HG03196 (cell line): ENCODE measurements at regions not wholly inside any gene's neighbourhood (a gene's known extent, or its start where the extent isn't known, plus 50 kb on each side); places are given as distances from the start of the nearest gene placed in this dataset.

Experiments used
- ATAC-seq: cut with Tn5 transposase; IDR thresholded peaks from one replicate; pipeline ENCODE4 v1.9.1; 2021; ENCODE audit not compliant: unreplicated experiment

DNA sequence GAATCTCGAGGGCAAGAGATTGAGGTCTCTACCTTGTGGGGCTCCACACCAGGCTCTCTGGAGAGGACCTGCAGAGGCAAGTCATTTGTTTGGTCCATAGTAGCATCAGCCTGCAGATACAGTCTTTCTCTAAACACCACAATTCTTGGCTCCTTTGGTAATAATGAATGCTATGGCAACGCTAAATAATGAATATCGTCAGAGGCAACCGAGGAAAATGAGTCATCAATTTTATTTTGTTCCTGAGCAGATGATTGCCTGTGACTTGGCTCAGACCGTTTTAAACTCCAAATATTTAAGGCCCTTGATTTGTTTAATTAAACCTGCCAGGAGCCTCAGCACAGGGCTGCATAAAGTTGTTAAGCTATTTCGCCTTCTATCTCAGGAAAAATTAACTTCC, 924.1 kb upstream of the TMEM132C start:
- no peak for ATAC-seq

DNA sequence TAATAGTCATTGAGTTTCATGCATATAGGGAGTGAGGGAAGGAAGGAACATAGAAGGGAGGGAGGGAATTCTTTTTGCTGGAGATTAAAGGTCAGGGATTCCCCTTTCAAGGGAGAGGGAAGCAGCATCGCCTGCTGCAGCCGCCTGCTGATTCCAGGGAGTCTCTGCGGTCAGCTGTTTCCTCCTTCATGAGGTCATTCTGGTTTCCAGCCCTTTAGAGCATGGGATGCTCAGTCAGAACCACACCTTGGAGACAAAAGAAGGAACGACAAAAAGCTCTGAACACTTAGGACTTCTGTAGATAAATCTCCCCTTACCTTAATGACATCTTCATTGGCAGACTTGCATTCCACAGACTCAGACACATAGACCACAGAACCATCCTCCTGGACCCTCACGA, 923.0 kb upstream of the TMEM132C start:
- no peak for ATAC-seq

DNA sequence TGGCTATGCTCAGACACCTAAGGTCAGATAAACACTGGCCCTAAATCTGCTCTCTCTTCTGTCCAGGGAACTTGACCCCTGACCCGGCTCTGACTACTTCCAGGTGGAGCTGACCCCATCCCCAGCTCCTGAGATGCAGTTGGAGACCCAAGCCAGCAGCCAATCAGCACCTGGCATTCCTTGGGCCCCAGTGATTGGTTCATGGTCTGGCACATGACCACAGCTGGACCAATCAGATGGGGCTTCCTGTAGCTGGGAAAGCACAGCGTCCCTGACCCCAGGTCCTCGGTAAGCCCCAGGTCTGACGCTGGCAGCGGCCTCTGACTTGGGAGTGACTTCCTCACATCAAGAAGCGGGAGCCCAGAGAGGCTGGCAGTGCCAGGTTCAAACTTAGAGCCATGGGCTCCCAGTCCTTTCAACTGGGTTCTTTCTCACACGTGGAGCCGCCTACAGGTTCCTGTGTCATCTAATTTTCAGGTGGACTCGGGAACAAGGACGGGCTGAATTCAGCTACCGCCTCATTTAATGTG, 915.4 kb upstream of the TMEM132C start:
- no peak for ATAC-seq

DNA sequence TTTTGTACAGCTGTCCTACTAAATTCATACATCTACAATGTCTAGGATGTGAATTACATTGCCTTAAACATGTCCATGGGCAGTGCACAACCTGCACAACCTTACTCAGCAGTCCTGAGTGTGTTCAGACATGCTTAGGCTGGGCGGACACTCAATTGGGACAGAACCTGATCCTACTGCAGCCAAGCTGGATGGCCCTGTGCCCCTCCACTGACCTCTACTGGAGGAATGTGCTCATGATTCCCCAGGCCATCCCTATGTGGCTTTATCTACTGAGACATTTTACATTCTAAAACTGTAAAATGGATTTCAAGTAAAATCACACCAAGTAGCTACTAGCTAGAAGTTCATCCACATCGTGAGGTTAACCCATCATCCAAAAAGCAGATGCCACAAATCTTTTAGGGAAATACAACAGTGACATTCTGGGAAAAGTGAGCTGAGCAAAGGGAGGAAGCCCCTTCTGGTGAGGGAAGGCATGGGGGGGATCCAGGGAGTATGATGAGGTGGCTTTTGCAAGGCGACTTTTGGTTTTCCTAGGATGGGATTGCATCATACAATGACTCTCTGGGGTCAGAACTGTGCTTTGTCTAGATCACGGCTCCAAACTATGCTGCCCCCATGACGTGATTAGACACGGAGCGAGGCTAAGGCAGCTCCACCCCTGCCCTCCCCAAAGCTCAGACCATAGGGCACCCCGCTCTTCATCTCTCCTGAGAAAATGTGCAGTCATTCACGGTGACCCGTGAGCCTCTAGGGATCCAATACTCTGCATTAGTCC, 911.7 kb upstream of the TMEM132C start:
- ATAC-seq, result no peak

DNA sequence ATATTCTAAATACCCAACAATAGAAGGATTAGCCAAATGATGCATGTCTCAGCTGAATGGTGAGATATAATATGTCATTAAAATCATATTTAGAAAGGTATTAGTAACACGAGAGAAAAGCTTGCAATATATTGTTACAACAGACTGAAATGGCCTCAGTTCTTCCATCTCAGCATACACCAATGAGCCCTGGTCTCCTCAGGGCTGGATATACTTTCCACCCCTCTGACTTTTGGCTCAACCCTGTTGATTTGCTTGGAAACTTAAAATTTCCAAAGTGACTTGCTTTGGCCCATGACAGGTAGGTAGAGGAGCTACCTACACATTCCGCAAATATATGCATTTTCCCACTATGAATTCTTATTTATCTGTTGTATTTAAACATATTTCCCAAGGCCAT, 908.1 kb upstream of the TMEM132C start:
- ATAC-seq, result no peak

DNA sequence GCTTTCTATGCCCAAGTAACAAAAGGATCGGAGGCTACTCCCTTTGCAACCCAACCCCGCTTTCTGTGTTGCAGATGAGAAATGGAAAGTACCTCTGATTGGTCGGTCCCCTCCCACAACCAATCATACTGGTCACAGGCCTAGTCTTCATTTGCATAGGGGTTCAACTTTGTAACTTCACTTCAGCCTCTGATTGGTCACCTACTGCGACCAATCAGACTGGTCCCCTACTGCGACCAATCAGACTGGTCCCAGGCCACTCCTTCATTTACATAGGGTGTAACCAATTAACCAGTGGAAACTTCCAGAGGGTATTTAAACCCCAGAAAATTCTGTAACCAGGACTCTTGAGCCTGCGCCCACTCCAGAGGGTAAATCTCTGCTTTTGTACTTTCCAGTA, 906.4 kb upstream of the TMEM132C start:
- no peak for ATAC-seq

DNA sequence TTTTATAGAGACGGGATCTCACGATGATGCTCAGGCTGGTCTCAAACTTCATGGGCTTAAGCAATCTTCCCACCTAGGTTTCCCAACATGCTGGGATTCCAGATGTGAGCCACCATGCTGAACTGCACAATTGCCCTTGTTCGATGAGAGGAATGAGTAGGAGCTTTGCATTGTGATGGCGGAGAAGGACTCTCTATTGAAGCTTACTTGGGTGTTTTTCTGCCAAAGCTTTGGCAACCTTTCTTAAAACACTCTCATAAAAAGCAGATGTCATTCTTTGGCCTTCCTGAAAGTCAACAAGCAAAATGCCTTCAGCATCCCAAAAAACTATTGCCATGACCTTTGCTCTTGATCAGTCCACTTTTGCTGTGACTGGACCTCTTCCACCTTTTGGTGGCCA, 904.8 kb upstream of the TMEM132C start:
- no peak for ATAC-seq

DNA sequence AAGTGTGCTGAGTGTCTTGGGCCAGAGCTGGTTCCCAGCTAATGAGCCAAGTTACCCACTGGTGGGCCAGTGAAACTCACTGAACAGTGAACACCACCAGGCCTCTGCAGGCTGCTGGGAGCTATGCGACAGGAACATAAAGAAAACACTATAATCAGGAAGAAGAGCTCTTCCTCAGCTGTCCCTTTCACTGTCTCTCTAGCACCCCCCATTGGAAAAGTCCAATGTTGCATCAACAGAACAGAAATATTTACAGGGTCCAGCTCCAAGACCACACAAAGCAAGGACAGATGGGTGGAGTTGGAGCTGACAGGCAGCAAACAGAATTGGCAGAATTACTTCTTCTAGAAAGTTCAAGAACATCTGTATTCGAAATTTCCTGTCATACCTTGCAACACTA, 903.6 kb upstream of the TMEM132C start:
- no peak for ATAC-seq

DNA sequence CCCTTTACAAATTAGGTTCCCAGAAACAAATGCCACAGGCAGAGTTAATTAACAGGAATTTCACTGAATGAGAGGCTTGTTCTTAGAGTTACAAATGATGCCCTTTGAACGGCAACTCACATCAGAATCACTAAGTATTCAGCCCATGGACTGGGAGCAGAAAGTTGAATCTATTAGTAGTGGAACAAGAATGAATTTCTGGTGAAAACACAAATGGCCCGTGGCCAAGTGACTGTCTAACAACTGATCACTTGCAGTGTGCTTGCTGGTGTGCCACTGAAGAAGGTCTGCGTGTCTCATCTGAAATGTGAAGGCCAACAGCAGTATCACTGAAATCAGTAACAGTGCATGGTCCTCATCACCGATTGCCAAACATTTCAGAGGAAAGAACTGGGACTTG, 893.4 kb upstream of the TMEM132C start:
- no peak for ATAC-seq

DNA sequence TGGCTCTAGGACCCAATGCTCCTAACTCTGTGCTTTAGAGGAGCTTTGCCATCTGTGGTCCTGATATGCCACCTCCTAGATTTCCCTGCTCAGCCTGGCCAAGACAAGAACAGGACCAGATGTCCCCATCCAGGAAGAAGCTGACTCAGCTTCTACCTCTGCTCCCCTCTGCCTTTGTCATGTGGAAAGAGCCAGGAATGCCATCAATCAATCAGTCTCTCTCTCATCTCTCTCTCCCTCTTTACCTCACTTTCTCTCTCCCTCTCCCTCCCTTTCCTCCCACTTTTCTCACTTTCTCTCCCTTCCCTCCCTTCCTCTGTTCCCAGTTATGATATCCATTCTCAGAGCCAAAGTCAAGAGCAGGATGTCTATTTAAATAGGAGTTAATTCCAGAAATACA, 892.5 kb upstream of the TMEM132C start:
- ATAC-seq, result no peak

DNA sequence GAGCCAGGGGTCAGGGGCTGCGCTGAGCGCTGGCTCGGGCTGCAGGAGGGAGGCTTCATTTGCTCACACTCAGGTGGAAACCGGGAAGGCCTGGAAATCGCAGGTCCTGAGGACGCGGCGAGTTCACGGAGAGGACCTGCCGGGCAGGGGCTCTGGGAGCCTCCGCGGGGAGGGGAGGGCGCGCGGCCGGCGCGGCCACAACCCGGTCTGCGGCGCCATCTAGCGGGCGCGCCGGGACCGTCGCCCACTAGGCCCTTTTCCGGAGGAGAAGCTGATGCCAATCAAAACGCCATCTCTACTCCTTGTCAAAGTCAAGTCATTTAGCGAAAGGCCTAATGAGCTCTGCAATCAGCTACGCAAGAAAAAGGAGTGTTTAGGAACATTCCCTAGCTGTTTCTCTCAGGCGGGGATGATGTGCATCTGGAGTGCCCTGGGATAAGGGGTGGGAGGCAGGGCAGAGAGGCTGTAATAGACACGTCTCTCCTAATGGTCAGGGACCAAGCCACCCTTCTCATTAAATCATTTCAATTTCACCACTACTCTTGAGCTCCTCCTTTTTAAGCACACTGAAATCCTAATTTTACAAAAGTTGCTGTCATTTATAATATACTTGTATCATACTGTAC, 885.8 kb upstream of the TMEM132C start:
- peak; percentile 79 for ATAC-seq

DNA sequence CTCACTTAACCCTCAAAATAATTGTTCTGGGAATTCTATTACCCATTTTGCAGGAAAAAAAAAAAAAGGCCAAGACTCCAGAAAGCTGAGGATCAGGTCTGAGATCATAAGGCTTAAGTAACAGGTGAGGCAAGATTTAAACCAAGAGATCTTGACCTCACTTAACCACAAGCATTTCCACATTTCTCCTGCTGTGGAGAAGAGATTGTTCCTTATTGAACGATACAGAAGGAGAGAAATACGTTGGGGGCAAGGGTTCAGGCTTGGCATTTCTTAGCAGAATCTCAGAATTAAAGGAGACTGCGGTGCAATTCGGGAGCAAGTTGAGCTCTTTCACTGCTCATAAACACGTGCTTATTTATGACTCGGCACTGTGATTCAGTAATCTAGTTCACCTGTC, 885.3 kb upstream of the TMEM132C start:
- no peak for ATAC-seq

DNA sequence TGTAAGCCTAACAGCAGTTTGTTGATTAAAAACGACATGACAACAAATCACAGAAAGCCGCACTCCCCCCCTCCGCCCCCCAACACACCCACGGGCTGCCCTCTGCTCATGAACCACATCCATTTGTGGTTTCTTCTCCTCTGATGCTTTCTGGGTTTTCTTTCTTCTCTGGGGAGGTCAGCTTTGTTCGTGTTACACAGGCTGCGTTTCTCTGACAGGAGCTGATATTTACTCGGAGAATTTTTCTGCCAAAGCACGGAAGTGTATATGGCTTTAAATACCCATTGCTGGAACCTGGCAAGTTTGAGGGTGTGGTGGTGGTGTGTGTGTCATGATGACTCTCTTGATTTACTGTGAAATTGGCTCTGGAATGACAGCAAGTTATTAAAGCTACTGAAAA, 883.7 kb upstream of the TMEM132C start:
- ATAC-seq, result no peak

DNA sequence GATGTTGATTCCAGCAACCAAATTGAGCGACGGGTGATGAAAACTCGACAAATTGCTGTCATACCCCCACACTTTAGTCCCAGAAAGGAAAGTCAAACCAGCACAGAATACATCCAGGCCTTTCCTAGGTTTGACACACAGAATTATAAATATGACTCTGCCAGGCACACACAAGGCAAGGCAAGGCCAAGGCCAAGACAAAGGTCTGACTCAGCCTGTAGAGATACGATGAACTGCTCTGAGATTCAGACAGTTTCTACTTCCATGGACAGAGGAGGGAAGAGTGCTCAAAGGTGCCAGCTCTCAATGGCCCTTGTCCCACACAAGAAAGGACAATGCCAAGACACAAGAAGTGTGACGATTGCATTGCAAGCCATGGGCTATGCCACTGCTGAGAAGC, 880.2 kb upstream of the TMEM132C start:
- no peak for ATAC-seq

DNA sequence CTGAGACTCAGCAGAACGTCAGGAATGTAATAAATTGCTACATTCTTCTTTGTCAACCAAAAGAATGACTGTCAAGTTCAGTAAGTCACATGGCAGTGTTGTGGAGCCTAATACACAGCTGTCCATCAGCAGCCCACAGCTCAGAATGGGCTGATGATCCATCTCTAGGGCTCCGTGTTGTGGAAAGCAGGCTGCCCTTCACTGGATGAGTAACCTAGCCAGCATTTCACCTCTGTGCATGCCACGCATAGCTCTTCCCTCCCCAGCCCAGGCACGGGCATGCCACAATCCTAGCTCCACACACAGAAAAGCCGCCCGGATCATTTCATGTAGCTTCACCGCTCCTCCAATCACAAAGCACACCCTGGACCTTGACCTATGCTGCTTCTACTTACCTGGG, 878.0 kb upstream of the TMEM132C start:
- no peak for ATAC-seq

DNA sequence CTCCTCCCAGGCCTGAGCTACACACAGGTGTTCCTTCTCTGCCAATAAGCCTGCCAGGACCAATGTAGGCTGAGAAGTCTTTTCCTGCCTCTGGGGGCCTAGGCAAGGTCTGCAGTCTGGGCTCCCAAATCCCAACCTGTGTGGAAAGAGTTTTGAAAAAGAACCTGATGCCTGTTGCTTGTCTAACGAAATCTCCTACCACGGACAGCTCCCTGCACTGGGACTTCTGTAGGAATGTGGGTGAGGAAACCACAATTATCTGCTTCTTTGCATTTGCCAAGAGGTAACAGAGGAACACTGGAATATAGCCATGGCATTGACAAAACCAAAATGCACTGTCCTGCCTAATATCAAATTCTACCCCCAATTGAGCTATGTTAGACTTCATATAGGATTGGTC, 877.0 kb upstream of the TMEM132C start:
- ATAC-seq, result no peak

DNA sequence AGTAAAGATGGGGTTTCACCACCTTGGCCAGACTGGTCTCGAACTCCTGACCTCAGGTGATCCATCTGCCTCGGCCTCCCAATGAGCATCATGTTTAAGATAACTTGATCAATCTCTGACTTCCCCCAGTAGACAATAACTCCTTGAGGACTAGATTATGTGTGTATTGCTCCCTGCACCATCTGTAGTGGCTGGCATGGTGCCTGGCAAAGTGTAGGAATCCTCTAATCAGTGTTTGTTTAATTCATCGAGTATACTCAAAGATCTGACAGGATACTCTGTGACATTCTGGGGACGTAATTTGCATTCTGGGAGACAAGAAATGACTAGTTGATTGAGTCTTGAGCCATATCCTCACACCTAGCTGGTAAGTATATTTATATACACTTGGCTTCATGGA, 873.5 kb upstream of the TMEM132C start:
- ATAC-seq, result no peak

DNA sequence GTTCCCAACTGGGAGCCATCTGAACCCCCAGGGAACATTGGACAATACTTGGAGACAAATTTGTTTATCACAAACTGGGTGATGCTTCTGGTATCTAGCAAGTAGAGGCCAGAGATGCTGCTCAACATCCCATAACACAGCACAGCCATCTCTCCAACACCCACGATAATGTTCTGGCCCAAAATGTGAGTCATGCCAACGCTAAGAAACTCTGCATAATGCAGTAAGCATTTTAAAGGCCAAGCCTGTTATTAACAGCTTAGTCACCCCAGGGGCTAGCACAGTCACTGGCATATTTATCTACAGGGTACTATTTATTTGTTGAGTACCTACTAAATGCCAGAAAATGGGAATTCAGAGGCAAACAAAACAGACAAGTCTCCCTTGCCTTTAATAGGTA, 873.1 kb upstream of the TMEM132C start:
- no peak for ATAC-seq

DNA sequence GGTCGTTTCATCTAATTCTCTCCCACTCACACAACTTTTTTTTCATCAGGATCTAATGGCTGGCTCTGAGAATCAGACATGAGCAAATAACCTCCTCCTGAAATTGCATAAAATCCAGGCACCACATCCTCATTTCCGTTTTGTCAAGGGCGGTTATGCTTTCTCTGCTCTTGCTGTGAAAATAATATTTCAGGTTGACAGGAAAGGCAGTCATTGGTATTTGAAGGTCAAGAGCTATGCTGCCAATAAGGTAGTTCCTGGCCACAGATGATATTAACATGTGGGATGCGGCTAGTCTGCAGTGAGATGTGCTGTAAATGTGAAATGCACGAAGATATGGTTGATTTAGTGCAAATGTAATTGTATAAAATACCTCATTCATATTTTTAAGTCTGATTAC, 870.2 kb upstream of the TMEM132C start:
- ATAC-seq, result no peak

DNA sequence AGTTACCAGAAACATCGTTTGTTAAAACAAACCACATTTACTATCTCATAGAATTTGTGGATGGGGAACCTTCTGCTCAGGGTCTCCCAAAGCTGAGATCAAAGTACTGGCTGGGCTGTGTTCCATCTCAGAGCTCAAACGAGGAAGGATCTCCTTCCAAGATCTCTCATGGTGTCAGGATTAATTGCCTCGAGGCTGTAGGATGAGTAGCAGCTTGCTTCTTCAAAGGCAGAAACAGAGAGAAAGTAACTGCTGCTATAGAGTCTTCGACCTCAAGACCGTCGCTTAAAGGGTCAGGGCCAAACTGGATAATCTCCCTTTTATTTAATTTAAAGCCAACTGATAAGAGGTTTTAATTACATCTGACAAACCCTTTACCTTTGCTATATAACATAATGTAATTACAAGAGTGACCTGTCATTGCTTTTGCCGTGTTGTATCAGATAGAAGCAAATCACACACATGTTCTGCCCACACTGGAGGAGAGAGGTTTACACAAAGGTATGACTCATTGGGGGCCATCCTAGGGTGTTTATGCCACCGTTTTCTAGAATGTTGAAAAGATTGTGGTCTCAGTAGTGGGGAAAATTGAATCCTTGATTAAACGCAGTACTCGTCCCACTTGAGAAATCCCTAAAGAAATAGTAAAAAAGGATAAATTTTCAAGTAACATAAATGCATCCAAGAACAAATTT, 868.8 kb upstream of the TMEM132C start:
- ATAC-seq, result no peak

DNA sequence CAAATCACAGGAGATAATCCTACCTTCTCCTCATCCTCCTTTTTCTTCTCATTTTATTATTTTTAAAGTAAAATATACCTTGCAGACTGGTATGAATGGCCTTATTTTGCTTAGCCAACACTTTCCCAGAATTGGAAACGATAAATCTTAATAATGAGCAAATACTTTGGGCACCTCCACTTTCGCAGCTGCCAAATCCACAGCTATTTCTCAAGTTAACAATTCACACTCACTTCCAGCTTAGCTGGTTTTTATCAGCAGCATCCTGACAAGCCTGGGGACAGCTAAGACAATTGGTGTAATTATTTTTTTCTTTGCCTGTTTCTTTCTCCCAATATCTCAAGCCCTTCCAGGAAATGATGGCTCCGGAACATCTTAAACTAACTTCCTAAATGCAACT, 867.5 kb upstream of the TMEM132C start:
- ATAC-seq, result no peak

DNA sequence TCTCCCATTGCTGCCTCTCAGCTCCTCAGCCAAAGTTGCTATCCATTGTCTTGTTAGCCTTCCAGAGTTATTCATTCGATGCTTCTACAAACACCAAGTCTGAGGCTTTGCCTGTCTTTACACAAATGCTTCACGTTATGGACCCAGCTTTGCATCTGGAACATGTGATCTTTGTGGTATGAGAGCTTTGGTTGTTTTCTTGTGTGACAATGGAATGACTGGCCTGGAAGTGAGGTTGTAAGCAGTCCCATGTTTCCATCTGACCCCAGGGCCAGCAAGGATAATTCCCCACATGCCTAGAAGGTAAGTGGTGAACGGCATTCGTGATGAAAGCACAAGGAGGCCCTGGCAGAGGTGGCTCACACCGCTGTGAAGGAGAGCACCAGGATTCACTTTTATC, 866.7 kb upstream of the TMEM132C start:
- ATAC-seq, result no peak
